Natural killer cell (primary cell): ENCODE measurements at regions not wholly inside any gene's neighbourhood (a gene's known extent, or its start where the extent isn't known, plus 50 kb on each side); places are given as distances from the start of the nearest gene placed in this dataset.

ENCODE experiments used
- ATAC-seq, 3 donors: fragments of 150-1000 bp in 2 of 3; fragments of 200-7000 bp in 1 of 3; cut with Tn5 transposase; 1 replicate in 1 of 3; 2 replicates in 2 of 3; pipeline ENCODE4 v1.10.0; 2021; ENCODE audit warnings: mild to moderate bottlenecking in 2 of 3, moderate library complexity in 2 of 3
- DNase-seq, 2 donors: peaks; one replicate each; pipeline versions ENCODE4 v3.0.0 to v3.0.0-alpha.2; 2013 to 2021; ENCODE audit warnings: mixed read lengths in 1 of 2
- H3K27ac ChIP-seq: one replicate; pipeline ENCODE4 v1.5.1; 2013; ENCODE audit warnings: mild to moderate bottlenecking, low read length
- H3K27me3 ChIP-seq: one replicate; pipeline ENCODE4 v1.6.1; 2013; ENCODE audit warnings: low read length; ENCODE audit not compliant: control insufficient read depth, insufficient read depth
- H3K36me3 ChIP-seq: one replicate; pipeline ENCODE4 v1.6.1; 2013; ENCODE audit warnings: low read length; ENCODE audit not compliant: control insufficient read depth, insufficient read depth
- H3K4me1 ChIP-seq: one replicate; pipeline ENCODE4 v1.6.1; 2013; ENCODE audit warnings: low read length; ENCODE audit not compliant: control insufficient read depth, insufficient read depth
- H3K4me3 ChIP-seq: one replicate; pipeline ENCODE4 v1.5.1; 2013; ENCODE audit warnings: low read length
- H3K9me3 ChIP-seq: one replicate; pipeline ENCODE4 v1.6.1; 2013; ENCODE audit warnings: low read length; ENCODE audit not compliant: control insufficient read depth, insufficient read depth
- H3K27ac Mint-ChIP-seq, 2 donors: one replicate each; pipeline ENCODE4 v1.8.0; 2022; ENCODE audit warnings: mild to moderate bottlenecking in 2 of 2, mixed read lengths in 2 of 2, moderate library complexity in 1 of 2
- H3K27me3 Mint-ChIP-seq, 2 donors: one replicate each; pipeline ENCODE4 v1.8.0; 2022; ENCODE audit warnings: low read depth in 2 of 2, mixed read lengths in 2 of 2
- H3K36me3 Mint-ChIP-seq: one replicate; pipeline ENCODE4 v1.8.0; 2022; ENCODE audit warnings: mixed read lengths
- H3K4me1 Mint-ChIP-seq, 2 donors: one replicate each; pipeline ENCODE4 v1.8.0; 2022; ENCODE audit warnings: mixed read lengths in 2 of 2
- H3K4me3 Mint-ChIP-seq: one replicate; pipeline ENCODE4 v1.8.0; 2022; ENCODE audit warnings: mild to moderate bottlenecking, moderate library complexity, mixed read lengths
- H3K9me3 Mint-ChIP-seq, 2 donors: one replicate each; pipeline ENCODE4 v1.8.0; 2022; ENCODE audit warnings: mixed read lengths in 2 of 2
- CTCF ChIP-seq: fragments of 200-600 bp; IDR thresholded peaks from one replicate; pipeline ENCODE4 v1.8.0; 2022; ENCODE audit warnings: antibody characterized with exemption
- WGBS: methylation state at CpG from one replicate; pipeline ENCODE4 v1.1.7; 2013; ENCODE audit warnings: missing lambda C conversion rate; ENCODE audit not compliant: insufficient coverage; 5-methylcytosine and 5-hydroxymethylcytosine counted together
- intact Hi-C: fragments of 100-400 bp; cut with micrococcal nuclease; formaldehyde crosslinking; loops from one replicate; pipeline ENCODE4 v1.14.2; 2022

- no peak for TF ChIP-seq CTCF
- no peak overlapping the region for H3K4me3 ChIP-seq
- no peaks in the 10 kb centered on the region for H3K4me1 ChIP-seq
- Mint-ChIP-seq H3K36me3 (no peaks in the 10 kb centered on the region), H3K9me3 (peaks cover 2 to 6% of the 10 kb centered on the region in 2 donors), H3K4me3 (no peak overlapping the region), H3K4me1 (no peaks in the 10 kb centered on the region), H3K27ac (no peak overlapping the region), H3K27me3 (peaks cover 76 to 85% of the 10 kb centered on the region in 2 donors)
- DNase-seq: no peak
- H3K9me3 ChIP-seq: peaks cover 4% of the 10 kb centered on the region
- ATAC-seq: no peak
- intact Hi-C loops: no loop called here
- H3K36me3 ChIP-seq: no peaks in the 10 kb centered on the region
- H3K27me3 ChIP-seq: peaks cover 48% of the 10 kb centered on the region
- WGBS: 2% methylated on average over 4 of the region's 5 CpGs
- no peak overlapping the region for H3K27ac ChIP-seq
These were observed 157.4 kb downstream of the TRIM27 start for GRCh38 chr6:28766426-28766825.

GRCh38 chr6:28767133-28767532, 156.7 kb downstream of the TRIM27 start:
- DNase-seq (no peak), ATAC-seq (no peak)
- Histone ChIP-seq H3K9me3 (peaks cover 4% of the 10 kb centered on the region), H3K27ac (no peak overlapping the region), H3K36me3 (no peaks in the 10 kb centered on the region), H3K27me3 (peaks cover 56% of the 10 kb centered on the region), H3K4me3 (no peak overlapping the region), H3K4me1 (no peaks in the 10 kb centered on the region)
- Mint-ChIP-seq H3K27me3 (peaks cover 80 to 87% of the 10 kb centered on the region in 2 donors), H3K27ac (no peak overlapping the region), H3K4me1 (no peaks in the 10 kb centered on the region), H3K36me3 (no peaks in the 10 kb centered on the region), H3K4me3 (no peak overlapping the region), H3K9me3 (peaks cover 2 to 6% of the 10 kb centered on the region in 2 donors)
- 30% methylated on average over 4 of the region's 4 CpGs for WGBS
- no peak for TF ChIP-seq CTCF
- intact Hi-C loops: no loop called here

DNA sequence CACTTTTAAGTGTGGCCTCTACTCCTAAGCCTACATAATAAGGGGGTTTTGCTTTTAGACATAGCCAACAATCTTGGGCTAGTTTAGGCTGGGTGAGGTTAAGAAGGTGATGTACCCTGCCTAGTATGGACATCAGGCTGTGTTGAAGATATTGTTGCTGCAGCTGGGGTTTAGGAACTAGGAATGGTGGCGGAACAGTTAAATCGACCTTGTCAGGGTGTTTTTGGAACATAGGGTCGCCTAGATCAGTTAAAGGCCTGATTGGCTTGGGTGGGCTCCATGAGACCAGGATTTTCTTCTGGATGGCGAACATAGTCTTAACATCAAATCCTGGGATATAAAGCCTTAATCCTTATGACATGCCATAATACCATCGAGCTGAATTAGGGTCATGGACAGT, 156.1 kb downstream of the TRIM27 start:
- TF ChIP-seq CTCF: no peak
- H3K4me1 Mint-ChIP-seq: peaks cover under 1% of the 10 kb centered on the region in 2 donors
- H3K36me3 Mint-ChIP-seq: peaks cover 5% of the 10 kb centered on the region
- Histone ChIP-seq H3K4me3 (no peak overlapping the region), H3K4me1 (no peaks in the 10 kb centered on the region), H3K36me3 (no peaks in the 10 kb centered on the region), H3K27ac (no peak overlapping the region), H3K9me3 (peaks cover 4% of the 10 kb centered on the region), H3K27me3 (peaks cover 61% of the 10 kb centered on the region)
- H3K9me3 Mint-ChIP-seq: peaks cover 2 to 6% of the 10 kb centered on the region in 2 donors
- no peak overlapping the region for H3K4me3 Mint-ChIP-seq
- DNase-seq: no peak
- no peak for ATAC-seq
- no peak overlapping the region for H3K27ac Mint-ChIP-seq
- 53% methylated on average over 4 of the region's 5 CpGs for WGBS
- intact Hi-C loops: no loop called here
- peaks cover 82 to 92% of the 10 kb centered on the region in 2 donors for H3K27me3 Mint-ChIP-seq

GRCh38 chr6:28768187-28768913, 155.4 kb downstream of the TRIM27 start:
- DNase-seq: no peak
- Histone ChIP-seq H3K27ac (no peak overlapping the region), H3K4me3 (no peak overlapping the region), H3K9me3 (peaks cover 10% of the 10 kb centered on the region), H3K36me3 (no peaks in the 10 kb centered on the region), H3K27me3 (peaks cover 68% of the 10 kb centered on the region), H3K4me1 (no peaks in the 10 kb centered on the region)
- no peak for ATAC-seq
- intact Hi-C loops: no loop called here
- peaks cover 6 to 7% of the 10 kb centered on the region in 2 donors for H3K4me1 Mint-ChIP-seq
- H3K27me3 Mint-ChIP-seq: peaks cover 84 to 92% of the 10 kb centered on the region in 2 donors
- no peak overlapping the region for H3K27ac Mint-ChIP-seq
- 37% methylated on average over 12 of the region's 12 CpGs for WGBS
- TF ChIP-seq CTCF: no peak
- H3K9me3 Mint-ChIP-seq: peaks cover 2 to 9% of the 10 kb centered on the region in 2 donors
- no peak overlapping the region for H3K4me3 Mint-ChIP-seq
- peaks cover 11% of the 10 kb centered on the region for H3K36me3 Mint-ChIP-seq
